ENCODE measurements at regions not wholly inside any gene's neighbourhood (a gene's known extent, or its start where the extent isn't known, plus 50 kb on each side); places are given as distances from the start of the nearest gene placed in this dataset.

- DNase-seq (ENCODE audit: low read depth): no peak
Observed at GRCh38 chr17:79470754-79471153, 140.1 kb downstream of the RBFOX3 start.

DNA sequence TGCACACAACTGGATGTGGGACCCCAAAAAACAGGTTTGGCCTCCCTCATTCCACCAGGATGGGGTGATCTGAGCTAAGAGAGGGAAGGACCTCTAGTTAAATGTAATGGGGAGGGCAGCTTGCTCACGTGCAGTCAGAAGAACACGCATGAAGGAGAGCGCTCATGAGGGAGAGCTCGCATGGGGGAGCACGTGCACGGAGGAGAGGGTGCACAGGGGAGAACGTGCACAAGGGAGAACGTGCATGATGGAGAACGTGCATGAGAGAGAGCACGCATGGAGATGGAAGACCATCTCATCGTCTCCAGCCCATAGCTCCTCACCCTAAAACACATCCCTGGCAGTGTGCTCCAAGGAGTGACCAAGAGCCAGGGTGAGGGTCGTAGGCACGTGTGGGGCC is 141.2 kb downstream of the RBFOX3 start:
- no peak for DNase-seq (ENCODE audit: low read depth)

GRCh38 chr17:79468183-79468944 is 142.5 kb downstream of the RBFOX3 start:
- no peak for DNase-seq (ENCODE audit: low read depth)

DNA sequence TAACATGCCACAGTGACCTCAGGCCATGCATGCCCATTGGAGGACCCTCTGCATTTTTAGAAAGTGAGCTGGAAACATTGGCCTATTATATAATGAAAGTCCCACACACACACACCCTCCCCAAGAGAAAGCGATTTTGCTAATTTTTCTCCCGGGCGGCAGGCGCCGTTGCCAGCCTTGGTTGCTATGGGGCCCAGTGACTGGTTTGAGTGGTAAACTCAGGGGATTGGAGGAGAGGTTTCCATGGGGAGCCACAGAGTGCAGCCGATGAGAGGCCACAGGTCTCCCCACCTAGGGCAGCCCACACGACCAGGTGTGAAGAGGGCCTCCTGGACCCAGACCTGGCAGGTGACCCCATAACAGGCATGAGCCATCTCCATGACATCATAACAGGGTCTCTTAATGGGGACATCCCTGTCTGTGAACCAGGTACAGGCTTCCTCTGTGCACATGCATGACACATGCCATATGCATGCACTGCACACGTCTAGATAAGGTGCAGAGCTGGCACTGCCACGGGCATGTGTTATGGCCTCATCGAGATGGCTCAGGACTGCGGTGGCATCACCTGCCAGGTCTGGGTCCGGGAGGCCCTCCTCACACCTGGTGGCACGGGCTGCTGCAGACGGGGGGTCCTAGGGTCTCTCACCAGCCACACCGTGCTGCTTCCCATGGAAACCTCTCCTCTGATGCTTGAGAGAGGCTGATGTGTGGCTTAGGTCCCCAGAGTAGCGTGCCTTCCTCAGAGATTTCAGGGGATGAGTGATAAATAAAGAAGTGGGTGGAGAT is 144.1 kb downstream of the RBFOX3 start:
- no peak for DNase-seq (ENCODE audit: low read depth)

- DNase-seq (ENCODE audit: low read depth): no peak
Observed at GRCh38 chr17:79465681-79466025, 145.2 kb downstream of the RBFOX3 start.

- no peak for DNase-seq (ENCODE audit: low read depth)
Observed at GRCh38 chr17:79465011-79465680, 145.7 kb downstream of the RBFOX3 start.

- no peak for DNase-seq (ENCODE audit: low read depth)
Observed at GRCh38 chr17:79464318-79465010, 146.4 kb downstream of the RBFOX3 start.

- no peak for DNase-seq (ENCODE audit: low read depth)
Observed at GRCh38 chr17:79463421-79464317, 147.2 kb downstream of the RBFOX3 start.

- DNase-seq (ENCODE audit: low read depth): peak; percentile 33
Observed at GRCh38 chr17:79461041-79461440, 149.8 kb downstream of the RBFOX3 start.

DNA sequence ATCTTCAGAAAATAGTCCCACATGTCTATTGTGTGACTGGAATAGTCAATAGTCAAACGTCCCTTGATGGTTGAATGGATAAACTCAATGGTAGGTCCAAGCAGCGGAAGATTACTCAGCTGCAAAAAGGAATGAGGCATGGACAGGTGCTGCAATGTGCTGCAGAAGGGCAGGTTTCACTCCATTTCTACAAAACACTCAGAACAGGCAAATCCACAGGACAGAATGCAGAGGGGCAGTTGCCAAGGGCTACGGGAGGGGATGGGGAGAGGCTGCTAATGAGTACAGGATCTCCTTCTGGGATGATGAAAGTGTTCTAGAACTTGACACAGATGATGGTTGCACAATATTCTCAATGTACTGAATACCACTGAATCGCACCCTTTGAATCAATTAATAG is 151.0 kb downstream of the RBFOX3 start:
- no peak for DNase-seq (ENCODE audit: low read depth)

DNA sequence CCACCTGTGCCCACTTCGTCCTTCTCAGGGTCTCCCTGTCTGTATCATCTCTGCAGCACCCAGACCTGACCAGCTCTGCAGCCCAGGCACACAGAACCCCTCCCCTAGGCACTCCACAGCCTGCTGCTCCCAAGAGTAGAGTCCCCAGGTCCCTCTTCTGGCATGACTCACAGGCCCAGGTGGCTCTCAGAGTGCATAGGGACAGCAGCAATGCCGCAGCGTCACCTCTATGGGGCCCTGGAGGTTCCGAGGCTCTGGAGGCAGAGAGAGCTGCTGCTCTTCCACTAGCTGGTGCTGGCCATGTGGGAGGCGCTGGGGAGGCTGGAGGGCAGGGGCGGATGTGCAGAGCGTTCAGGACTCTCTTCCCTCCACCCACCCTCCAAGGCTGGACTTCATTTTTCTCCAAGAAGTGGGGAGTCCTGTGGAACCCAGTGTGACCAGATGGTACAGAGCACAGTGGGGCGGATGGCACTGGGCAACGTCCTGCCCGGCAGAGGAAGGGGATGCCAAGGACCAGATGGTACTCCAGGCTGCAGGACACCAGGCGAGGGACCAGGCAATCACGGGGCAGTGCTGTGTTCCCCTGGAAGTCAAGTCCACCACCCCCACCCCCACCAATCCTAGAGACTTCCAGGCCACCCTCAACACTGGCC is 151.7 kb downstream of the RBFOX3 start:
- no peak for DNase-seq (ENCODE audit: low read depth)

DNA sequence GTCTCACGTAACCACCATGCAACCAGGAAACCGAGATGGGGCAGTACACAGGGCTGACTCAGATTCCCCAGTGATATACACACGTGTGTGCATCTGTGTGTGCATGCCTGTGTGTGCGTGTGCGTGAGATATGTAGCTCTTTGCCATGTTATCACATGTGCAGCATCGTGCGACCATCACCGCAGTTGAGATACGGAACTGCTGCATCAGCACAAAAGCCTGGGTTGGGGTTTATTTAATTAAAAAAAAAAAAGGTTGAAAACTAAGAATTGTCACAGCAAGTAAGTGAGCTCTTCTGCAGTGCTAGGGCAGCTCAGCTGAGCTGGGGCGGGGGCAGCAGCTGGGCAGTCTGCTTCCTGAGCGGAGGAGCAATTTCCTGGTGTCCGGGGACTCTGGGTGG is 152.5 kb downstream of the RBFOX3 start:
- DNase-seq (ENCODE audit: low read depth): no peak

GRCh38 chr17:79457889-79458288 is 153.0 kb downstream of the RBFOX3 start:
- no peak for DNase-seq (ENCODE audit: low read depth)

DNA sequence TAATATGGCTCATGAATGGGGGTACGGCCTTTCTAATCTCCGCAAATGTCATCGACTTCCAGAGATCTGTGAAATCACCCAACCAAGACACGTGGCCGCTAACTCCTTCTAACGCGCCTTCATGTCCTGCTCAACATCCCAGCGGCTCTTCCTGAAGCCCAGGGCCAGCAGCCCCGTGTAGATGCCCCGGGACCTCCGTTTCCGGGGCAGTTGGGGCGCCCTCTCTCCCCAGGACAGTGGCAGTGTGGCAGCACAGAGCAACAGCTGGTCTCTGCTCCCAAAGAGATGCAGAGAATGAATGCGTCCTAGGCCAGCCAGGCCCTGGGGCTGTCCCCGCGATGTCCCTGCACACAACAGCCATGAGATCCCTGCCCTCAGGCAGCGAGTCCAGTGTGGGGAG is 153.5 kb downstream of the RBFOX3 start:
- no peak for DNase-seq (ENCODE audit: low read depth)

- DNase-seq (ENCODE audit: low read depth): no peak
Observed at GRCh38 chr17:79455636-79456035, 155.2 kb downstream of the RBFOX3 start.

- no peak for DNase-seq (ENCODE audit: low read depth)
Observed at GRCh38 chr17:79454826-79455225, 156.0 kb downstream of the RBFOX3 start.

- no peak for DNase-seq (ENCODE audit: low read depth)
Observed at GRCh38 chr17:79453481-79453880, 157.4 kb downstream of the RBFOX3 start.

- DNase-seq (ENCODE audit: low read depth): no peak
Observed at GRCh38 chr17:79452706-79453105, 158.1 kb downstream of the RBFOX3 start.

DNA sequence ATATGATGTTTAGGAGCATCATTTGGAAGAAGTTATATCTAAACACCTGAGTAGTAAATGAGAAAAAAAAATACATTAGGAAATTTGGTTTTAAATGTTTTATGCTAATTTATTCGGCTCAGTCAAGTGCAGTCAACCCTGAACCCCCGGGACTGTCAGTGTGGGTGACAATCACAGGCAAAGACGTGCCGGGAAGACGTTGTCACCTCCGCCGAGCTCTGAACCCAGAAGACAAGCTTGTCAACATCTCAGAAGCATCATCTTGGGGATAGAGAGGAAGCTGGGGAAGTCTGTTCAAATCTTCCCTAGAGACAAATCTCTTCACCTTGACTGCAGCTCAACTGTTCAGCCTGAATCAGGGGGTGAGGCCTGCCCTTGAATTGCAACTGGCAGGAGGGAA is 159.7 kb downstream of the RBFOX3 start:
- no peak for DNase-seq (ENCODE audit: low read depth)

GRCh38 chr17:79446399-79447009 is 164.3 kb downstream of the RBFOX3 start:
- no peak for DNase-seq (ENCODE audit: low read depth)
